HepG2 (cell line): ENCODE measurements at regions not wholly inside any gene's neighbourhood (a gene's known extent, or its start where the extent isn't known, plus 50 kb on each side); places are given as distances from the start of the nearest gene placed in this dataset.

Source experiments
- ATAC-seq: fragments of 200-7000 bp; cut with Tn5 transposase; 3 replicates; pipeline ENCODE4 v1.9.1; 2020; ENCODE audit warnings: mild to moderate bottlenecking, moderate library complexity
- BruUV-seq: library from RNA; stranded (reverse); fragments of 400-500 nt; replicated peaks from 2 replicates; lab custom pipeline; 2021; lab: Mats Ljungman, UMichigan
- CTCF ChIA-PET: fragments of 300-600 bp; formaldehyde crosslinking; extraction: SDS; loops from one replicate; lab custom pipeline; 2021; ENCODE audit warnings: low total read pairs, inconsistent platforms, low intra/inter-chr PET ratio; lab: Yijun Ruan, JAX
- POLR2A ChIA-PET: fragments of 350-600 bp; sonication (Branson Sonifier 250); formaldehyde crosslinking; loops from one replicate; lab custom pipeline; 2020; ENCODE audit warnings: antibody characterized with exemption, inconsistent platforms; lab: Yijun Ruan, JAX
- DNase-seq: peaks from one replicate; pipeline ENCODE4 v3.0.0-alpha.2; 2015; ENCODE audit warnings: low spot score
- FAIRE-seq: peaks from 3 replicates; lab custom pipeline; 2011; peaks lifted over from hg19 to GRCh38; lab: Jason Lieb, UNC
- H2AFZ ChIP-seq: one replicate; pipeline ENCODE4 v1.6.1; 2011; ENCODE audit warnings: low read length, inconsistent platforms
- H3K27ac ChIP-seq: fragments of 300-600 bp; 3 replicates; pipeline ENCODE4 v1.8.0; 2011; ENCODE audit warnings: mixed run types, mild to moderate bottlenecking, mixed read lengths, low read length, inconsistent platforms; ENCODE audit not compliant: insufficient read depth; ENCODE audit errors: extremely low read length
- H3K27me3 ChIP-seq, 2 experiments: fragments of 200-600 bp in 1 of 2; 2 replicates in 1 of 2; 3 replicates in 1 of 2; pipeline versions ENCODE4 v1.6.0 to v1.8.0; 2011; ENCODE audit warnings: low read length in 2 of 2, mild to moderate bottlenecking in 2 of 2, moderate library complexity in 2 of 2, inconsistent platforms in 1 of 2; ENCODE audit not compliant: insufficient read depth in 2 of 2, control insufficient read depth in 1 of 2
- H3K36me3 ChIP-seq, 2 experiments: fragments of 200-600 bp in 1 of 2; replicated peaks in 1 of 2; 2 replicates in 1 of 2; 3 replicates in 1 of 2; pipeline versions ENCODE4 v1.5.1 to v1.8.0; 2011; ENCODE audit warnings: low read length in 2 of 2, inconsistent platforms in 1 of 2; ENCODE audit not compliant: insufficient read depth in 2 of 2, control insufficient read depth in 1 of 2
- H3K4me1 ChIP-seq: 2 replicates; pipeline ENCODE4 v1.5.1; 2012; ENCODE audit warnings: low read length, inconsistent platforms; ENCODE audit not compliant: insufficient read depth
- H3K4me2 ChIP-seq: 2 replicates; pipeline ENCODE4 v1.6.0; 2011; ENCODE audit warnings: low read depth, low read length, inconsistent platforms
- H3K4me3 ChIP-seq, 3 experiments: fragments of 200-600 bp in 1 of 3; sonication (generic), shearing (Covaris generic) in 1 of 3; replicated peaks in 1 of 3; 2 replicates each; pipeline ENCODE4 v1.5.1; 2011 to 2016; ENCODE audit warnings: low read length in 3 of 3, inconsistent platforms in 2 of 3, low read depth in 2 of 3, mild to moderate bottlenecking in 2 of 3, control low read depth in 1 of 3, mixed read lengths in 1 of 3; ENCODE audit not compliant: insufficient read depth in 1 of 3
- H3K79me2 ChIP-seq: one replicate; pipeline ENCODE4 v1.6.1; 2011; ENCODE audit warnings: low read length, inconsistent platforms; ENCODE audit not compliant: insufficient read depth
- H3K9ac ChIP-seq: 2 replicates; pipeline ENCODE4 v1.6.0; 2011; ENCODE audit warnings: mild to moderate bottlenecking, low read depth, low read length, inconsistent platforms; ENCODE audit not compliant: insufficient read depth
- H3K9me3 ChIP-seq: 2 replicates; pipeline ENCODE4 v1.5.1; 2012; ENCODE audit warnings: mild to moderate bottlenecking, low read length
- H4K20me1 ChIP-seq: 2 replicates; pipeline ENCODE4 v1.6.0; 2011; ENCODE audit warnings: inconsistent platforms, mild to moderate bottlenecking, low read length, moderate library complexity; ENCODE audit not compliant: insufficient read depth
- ERF ChIP-seq: IDR thresholded peaks from 2 replicates; pipeline ENCODE4 v1.6.1; 2018; ENCODE audit warnings: missing biosample characterization, missing genetic modification reagents
- GATAD1 ChIP-seq: IDR thresholded peaks from 2 replicates; pipeline ENCODE4 v1.6.1; 2016; ENCODE audit warnings: missing genetic modification reagents, missing compliant biosample characterization
- MBNL3 ChIP-seq: fragments of 250-450 bp; sonication (Bioruptor Pico); conservative IDR thresholded peaks from 2 replicates; pipeline ENCODE4 v1.8.0; 2022; ENCODE audit warnings: mild to moderate bottlenecking, inconsistent platforms
- PHF20 ChIP-seq: sonication (generic); formaldehyde crosslinking; IDR thresholded peaks from 2 replicates; pipeline ENCODE4 v1.5.0; 2020; ENCODE audit warnings: mild to moderate bottlenecking, missing genetic modification reagents
- ZBTB1 ChIP-seq: sonication (generic); formaldehyde crosslinking; IDR thresholded peaks from 2 replicates; pipeline ENCODE4 v1.4.0; 2020; ENCODE audit warnings: missing genetic modification reagents, borderline replicate concordance
- ZNF160 ChIP-seq: sonication (generic); formaldehyde crosslinking; IDR thresholded peaks from 2 replicates; pipeline ENCODE4 v1.8.0; 2022; ENCODE audit warnings: mild to moderate bottlenecking, inconsistent platforms, missing genetic modification reagents
- ZNF234 ChIP-seq: sonication (generic); formaldehyde crosslinking; conservative IDR thresholded peaks from 2 replicates; pipeline ENCODE4 v1.5.1; 2020; ENCODE audit warnings: mild to moderate bottlenecking, missing genetic modification reagents
- WGBS: methylation state at CpG from one replicate; pipeline ENCODE4 v1.1.6; 2017; ENCODE audit warnings: low lambda C conversion rate; 5-methylcytosine and 5-hydroxymethylcytosine counted together
- in situ Hi-C: cut with HindIII; loops from 2 replicates; pipeline ENCODE4 v1.10.0; 2017; ENCODE audit warnings: low pct_unique_long_range_greater_than_20kb; ENCODE audit not compliant: extremely low pct_ligation_motif_present
- intact Hi-C: fragments of 100-400 bp; cut with micrococcal nuclease; formaldehyde crosslinking; loops from one replicate; pipeline ENCODE4 v1.10.0; 2022; ENCODE audit not compliant: unreplicated experiment
- TF ChIP-seq, protein P1 (sequence below): sonication (generic); formaldehyde crosslinking; conservative IDR thresholded peaks from 2 replicates; pipeline ENCODE4 v1.4.0; 2020; ENCODE audit warnings: missing genetic modification reagents
- TF ChIP-seq, protein P2 (sequence below): sonication (generic); formaldehyde crosslinking; IDR thresholded peaks from 2 replicates; pipeline ENCODE4 v1.8.0; 2022; ENCODE audit warnings: mild to moderate bottlenecking, missing genetic modification reagents

DNA sequence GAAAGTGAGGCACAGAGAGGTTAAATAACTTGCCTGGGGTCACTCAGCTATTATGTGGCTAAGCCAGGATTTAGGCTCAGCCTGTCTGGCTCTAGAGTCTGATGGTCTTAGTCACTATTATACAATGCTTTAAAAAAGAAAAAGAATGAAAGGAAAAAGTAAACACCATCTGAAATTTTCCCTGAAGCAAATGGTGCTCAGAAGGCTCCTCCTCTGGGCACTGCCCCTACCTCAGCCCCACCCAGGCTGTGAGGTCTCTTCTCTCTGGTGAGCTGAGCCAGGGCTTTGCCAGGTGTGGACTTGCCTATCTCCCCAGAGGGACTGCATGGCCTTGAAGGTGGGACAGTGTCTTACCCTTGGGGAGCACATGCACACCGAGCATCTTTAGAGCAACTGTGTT lies 117.5 kb upstream of the DYRK2 start:
- H3K27me3 ChIP-seq: no peaks in the 10 kb centered on the region
- ChIA-PET CTCF (no interaction called here), POLR2A (no interaction called here)
- H3K4me1 ChIP-seq: no peaks in the 10 kb centered on the region
- intact Hi-C loops: no loop called here
- no peak for ATAC-seq
- H3K79me2 ChIP-seq: no peaks in the 10 kb centered on the region
- WGBS: 0% methylated on average over 1 of the region's 1 CpG
- TF ChIP-seq, protein P1, sequence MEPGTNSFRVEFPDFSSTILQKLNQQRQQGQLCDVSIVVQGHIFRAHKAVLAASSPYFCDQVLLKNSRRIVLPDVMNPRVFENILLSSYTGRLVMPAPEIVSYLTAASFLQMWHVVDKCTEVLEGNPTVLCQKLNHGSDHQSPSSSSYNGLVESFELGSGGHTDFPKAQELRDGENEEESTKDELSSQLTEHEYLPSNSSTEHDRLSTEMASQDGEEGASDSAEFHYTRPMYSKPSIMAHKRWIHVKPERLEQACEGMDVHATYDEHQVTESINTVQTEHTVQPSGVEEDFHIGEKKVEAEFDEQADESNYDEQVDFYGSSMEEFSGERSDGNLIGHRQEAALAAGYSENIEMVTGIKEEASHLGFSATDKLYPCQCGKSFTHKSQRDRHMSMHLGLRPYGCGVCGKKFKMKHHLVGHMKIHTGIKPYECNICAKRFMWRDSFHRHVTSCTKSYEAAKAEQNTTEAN (CRISPR knock-in tag): no peak
- TF ChIP-seq MBNL3 (CRISPR knock-in tag): no peak
- TF ChIP-seq, protein P2, sequence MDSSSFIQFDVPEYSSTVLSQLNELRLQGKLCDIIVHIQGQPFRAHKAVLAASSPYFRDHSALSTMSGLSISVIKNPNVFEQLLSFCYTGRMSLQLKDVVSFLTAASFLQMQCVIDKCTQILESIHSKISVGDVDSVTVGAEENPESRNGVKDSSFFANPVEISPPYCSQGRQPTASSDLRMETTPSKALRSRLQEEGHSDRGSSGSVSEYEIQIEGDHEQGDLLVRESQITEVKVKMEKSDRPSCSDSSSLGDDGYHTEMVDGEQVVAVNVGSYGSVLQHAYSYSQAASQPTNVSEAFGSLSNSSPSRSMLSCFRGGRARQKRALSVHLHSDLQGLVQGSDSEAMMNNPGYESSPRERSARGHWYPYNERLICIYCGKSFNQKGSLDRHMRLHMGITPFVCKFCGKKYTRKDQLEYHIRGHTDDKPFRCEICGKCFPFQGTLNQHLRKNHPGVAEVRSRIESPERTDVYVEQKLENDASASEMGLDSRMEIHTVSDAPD (CRISPR knock-in tag): no peak
- H4K20me1 ChIP-seq: no peaks in the 10 kb centered on the region
- no peak for FAIRE-seq
- no peak overlapping the region for H3K4me2 ChIP-seq
- H3K9me3 ChIP-seq: no peaks in the 10 kb centered on the region
- no peak overlapping the region for H3K9ac ChIP-seq
- no peak overlapping the region for H3K27ac ChIP-seq
- BruUV-seq: no TSS peak
- no peak overlapping the region for H3K4me3 ChIP-seq
- H3K36me3 ChIP-seq: no peaks in the 10 kb centered on the region
- DNase-seq: no peak
- H2AFZ ChIP-seq: no peak overlapping the region
- in situ Hi-C loops: no loop called here

DNA sequence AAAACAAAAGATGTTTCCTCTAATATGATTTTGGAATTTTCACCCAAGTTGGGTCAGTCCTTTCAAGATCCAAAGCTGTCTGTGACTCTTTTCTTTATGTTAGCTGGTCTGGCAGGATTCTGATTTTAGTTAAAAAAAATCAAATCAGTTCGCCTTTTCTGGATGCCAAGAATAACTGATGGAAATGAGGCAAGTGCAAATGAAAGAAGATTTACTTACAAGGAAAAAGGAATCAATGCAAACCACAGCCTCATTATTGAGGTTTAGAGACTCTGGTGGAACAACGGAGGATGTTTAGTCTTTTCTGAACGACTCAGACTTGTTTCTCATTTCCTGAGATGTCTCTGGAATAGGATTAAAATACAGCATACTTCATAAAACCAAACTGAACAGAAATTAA lies 117.0 kb upstream of the DYRK2 start:
- DNase-seq (no peak), FAIRE-seq (no peak), ATAC-seq (no peak)
- ChIA-PET POLR2A (no interaction called here), CTCF (no interaction called here)
- no peak overlapping the region for H3K27ac ChIP-seq
- no peak for TF ChIP-seq ERF (CRISPR knock-in tag)
- no peak for TF ChIP-seq GATAD1 (CRISPR knock-in tag)
- no peak for TF ChIP-seq ZNF160 (CRISPR knock-in tag)
- TF ChIP-seq ZNF234 (CRISPR knock-in tag): no peak
- TF ChIP-seq ZBTB1: no peak
- TF ChIP-seq PHF20: no peak
- no peaks in the 10 kb centered on the region for H3K27me3 ChIP-seq
- no peak overlapping the region for H2AFZ ChIP-seq
- H3K4me2 ChIP-seq: no peak overlapping the region
- H3K9ac ChIP-seq: no peak overlapping the region
- no peaks in the 10 kb centered on the region for H4K20me1 ChIP-seq
- no peak overlapping the region for H3K4me3 ChIP-seq
- BruUV-seq: no TSS peak
- in situ Hi-C loops: no loop called here
- no peaks in the 10 kb centered on the region for H3K9me3 ChIP-seq
- intact Hi-C loops: no loop called here
- H3K36me3 ChIP-seq: no peaks in the 10 kb centered on the region
- H3K79me2 ChIP-seq: no peaks in the 10 kb centered on the region
- no peaks in the 10 kb centered on the region for H3K4me1 ChIP-seq
- WGBS: under 1% methylated on average over 3 of the region's 3 CpGs
